ENCODE measurements at regions not wholly inside any gene's neighbourhood (a gene's known extent, or its start where the extent isn't known, plus 50 kb on each side); places are given as distances from the start of the nearest gene placed in this dataset.
"Not testable (repeated sequence)": the region's sequence is repeated elsewhere in the genome, so short reads cannot be mapped to it uniquely, and the experiment has no call there.

DNA sequence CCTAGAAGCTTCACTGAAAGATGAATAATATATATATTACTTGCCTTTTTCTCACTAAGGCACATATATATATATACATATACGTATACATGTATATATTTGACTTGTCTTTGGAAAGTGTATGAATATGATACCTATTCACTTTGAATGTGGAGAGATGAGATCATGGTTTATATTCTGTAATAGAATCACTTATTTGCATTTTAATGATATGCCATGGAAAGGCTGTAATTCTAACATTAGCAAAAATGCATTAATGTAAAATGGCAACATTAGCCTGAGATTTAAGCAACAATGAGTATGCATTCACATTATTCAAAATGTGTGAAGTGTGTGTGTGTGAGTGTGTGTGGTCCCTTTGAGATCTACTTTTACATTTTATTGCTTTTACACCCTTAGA lies 54.5 kb upstream of the PRKD1 start:
- in situ Hi-C loops (cut with HindIII; ENCODE audit: low sequenced_read_pairs) = no loop called here

GRCh38 chr14:29982993-29983392 lies 55.3 kb upstream of the PRKD1 start:
- in situ Hi-C loops (cut with HindIII; ENCODE audit: low sequenced_read_pairs) = no loop called here

- in situ Hi-C loops (cut with HindIII; ENCODE audit: low sequenced_read_pairs) = not testable (repeated sequence)
Measured at GRCh38 chr14:29990344-29990857, 62.8 kb upstream of the PRKD1 start.

DNA sequence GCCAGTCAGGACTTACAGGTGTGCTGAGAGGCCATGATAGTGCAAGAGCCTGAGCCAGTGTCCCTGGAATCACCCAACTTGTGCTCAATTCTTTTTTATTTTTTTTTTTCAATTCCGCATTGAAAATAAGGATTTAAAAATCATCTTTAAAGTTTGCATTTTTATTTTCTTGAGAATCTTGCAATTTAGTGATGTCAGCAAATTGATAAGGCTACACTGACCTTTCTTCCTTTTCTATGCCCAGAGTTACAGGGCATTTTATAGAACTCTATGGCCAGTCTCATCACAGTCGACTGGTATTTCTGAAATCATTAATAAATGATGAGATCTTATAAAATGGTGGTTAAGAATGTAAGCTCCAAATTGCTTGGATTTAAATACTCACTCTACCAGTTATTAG lies 63.3 kb upstream of the PRKD1 start:
- in situ Hi-C loops (cut with HindIII; ENCODE audit: low sequenced_read_pairs) = no loop called here

DNA sequence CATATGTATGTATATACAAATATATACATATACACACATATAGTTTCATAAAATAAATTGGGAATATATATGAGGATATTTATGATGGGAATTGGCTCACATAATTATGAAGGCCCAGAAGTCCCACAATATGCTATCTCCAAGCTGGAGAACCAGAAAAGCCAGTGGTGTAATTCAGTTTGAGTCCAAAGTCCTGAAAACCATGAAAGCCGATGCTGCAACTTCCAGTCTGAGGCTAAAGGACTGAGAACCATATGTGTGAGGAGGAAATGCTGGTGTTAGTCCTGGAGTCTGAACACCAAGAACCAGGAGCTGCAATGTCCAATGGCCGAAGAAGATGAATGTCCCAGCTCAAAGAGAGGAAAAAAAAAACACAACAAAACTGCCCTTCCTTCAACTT lies 65.5 kb upstream of the PRKD1 start:
- in situ Hi-C loops (cut with HindIII; ENCODE audit: low sequenced_read_pairs) = no loop called here

DNA sequence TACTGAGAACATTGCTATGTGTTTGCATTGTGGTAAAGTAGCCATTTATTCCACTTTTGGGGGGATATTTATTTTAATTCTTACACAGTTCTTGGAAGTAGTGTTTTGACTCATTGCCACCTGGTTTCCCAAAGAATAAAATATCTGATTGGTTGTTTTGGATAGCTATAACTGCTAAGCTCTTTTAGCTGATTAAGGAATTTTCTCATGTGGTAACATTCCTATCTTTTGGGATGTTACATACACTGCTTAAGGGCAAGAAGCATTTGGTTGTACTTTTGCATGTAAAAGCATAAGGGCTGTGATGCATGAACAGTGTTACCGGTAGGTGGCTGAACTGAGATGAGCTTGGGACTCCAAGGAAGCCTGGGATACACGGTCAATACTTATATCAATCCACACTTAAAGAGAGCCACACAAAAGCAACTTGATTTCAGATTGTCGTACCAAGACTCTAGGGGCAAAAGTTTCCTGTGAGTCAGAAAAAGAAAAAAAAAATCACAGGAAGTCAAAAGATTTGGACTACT lies 71.4 kb upstream of the PRKD1 start:
- in situ Hi-C loops (cut with HindIII; ENCODE audit: low sequenced_read_pairs) = no loop called here

GRCh38 chr14:30002859-30003258 lies 75.2 kb upstream of the PRKD1 start:
- in situ Hi-C loops (cut with HindIII; ENCODE audit: low sequenced_read_pairs) = no loop called here

- in situ Hi-C loops (cut with HindIII; ENCODE audit: low sequenced_read_pairs) = no loop called here
Measured at GRCh38 chr14:30005114-30005808, 77.6 kb upstream of the PRKD1 start.

GRCh38 chr14:30006695-30007094 lies 79.0 kb upstream of the PRKD1 start:
- in situ Hi-C loops (cut with HindIII; ENCODE audit: low sequenced_read_pairs) = no loop called here

DNA sequence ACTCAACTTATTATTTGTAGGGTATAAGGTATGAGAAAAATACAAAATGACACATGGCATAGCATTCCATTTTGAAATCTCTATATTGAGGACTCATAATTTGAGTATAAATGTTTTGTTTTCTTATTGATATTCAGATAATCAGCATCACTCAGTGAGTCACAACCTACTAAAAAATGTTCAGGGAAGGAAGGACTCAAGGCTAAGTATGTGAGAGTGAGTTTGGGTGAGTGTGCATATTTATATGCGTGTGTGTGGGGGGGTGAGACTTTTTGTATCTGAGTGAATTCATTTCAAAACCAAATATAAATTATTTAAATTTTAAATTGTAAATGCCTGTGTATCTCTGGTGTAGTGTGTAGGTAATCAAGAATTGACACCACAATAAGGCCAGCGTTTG lies 87.8 kb upstream of the PRKD1 start:
- in situ Hi-C loops (cut with HindIII; ENCODE audit: low sequenced_read_pairs) = no loop called here

DNA sequence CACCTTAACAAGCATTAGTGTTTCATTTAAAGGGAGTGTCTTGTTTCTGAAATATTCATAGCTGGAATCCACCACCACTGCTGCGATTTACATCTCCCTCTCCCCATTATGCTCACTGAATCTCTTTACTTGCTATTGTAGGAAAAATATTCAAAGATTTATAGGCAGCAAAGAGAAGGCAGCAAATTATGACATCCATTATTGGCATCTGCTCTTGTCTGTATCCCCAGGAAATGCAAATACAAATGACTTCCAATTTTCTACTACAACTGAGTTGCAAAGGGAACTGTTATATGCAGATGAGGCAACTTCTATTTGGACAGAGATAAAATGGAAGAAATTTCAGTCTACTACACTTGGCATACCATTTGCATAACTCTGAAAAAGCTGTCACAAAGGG lies 88.4 kb upstream of the PRKD1 start:
- in situ Hi-C loops (cut with HindIII; ENCODE audit: low sequenced_read_pairs) = no loop called here

DNA sequence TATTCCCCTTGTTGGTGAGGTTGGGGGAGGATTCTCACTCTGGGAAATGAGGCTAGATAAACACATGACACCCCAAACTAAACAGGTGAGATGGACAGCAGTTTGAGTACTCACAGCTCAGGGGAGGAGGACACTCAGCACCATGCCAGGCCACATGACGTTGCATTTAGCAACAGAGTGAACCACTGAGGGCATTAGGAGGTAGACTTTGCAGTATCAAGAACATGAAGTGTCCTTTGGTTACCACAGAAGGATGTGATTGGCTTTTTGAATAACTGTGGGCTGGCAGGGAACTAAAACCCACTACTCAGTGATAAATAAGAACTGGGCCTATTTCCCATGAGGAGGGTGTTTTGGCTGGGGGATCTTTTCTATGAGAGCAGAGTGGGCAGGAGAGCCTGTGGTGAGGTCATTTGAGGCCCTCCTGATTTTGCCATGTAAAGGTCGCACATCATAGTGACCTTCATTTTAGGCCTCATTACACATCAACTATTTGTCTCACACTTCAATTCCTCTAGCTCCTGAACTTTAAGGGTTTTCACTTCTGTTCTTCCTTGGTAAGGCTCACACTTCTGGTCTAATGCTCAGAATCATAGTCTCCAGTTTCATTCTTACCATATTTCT lies 89.8 kb upstream of the PRKD1 start:
- in situ Hi-C loops (cut with HindIII; ENCODE audit: low sequenced_read_pairs) = no loop called here

GRCh38 chr14:30020271-30020670 lies 92.6 kb upstream of the PRKD1 start:
- in situ Hi-C loops (cut with HindIII; ENCODE audit: low sequenced_read_pairs) = loop anchor here (5.0 kb wide), 1 partner anchor 37 kb away; no protein-coding TSS in a partner anchor

GRCh38 chr14:30020687-30021086 lies 93.0 kb upstream of the PRKD1 start:
- in situ Hi-C loops (cut with HindIII; ENCODE audit: low sequenced_read_pairs) = loop anchor here (5.0 kb wide), 1 partner anchor 37 kb away; no protein-coding TSS in a partner anchor

DNA sequence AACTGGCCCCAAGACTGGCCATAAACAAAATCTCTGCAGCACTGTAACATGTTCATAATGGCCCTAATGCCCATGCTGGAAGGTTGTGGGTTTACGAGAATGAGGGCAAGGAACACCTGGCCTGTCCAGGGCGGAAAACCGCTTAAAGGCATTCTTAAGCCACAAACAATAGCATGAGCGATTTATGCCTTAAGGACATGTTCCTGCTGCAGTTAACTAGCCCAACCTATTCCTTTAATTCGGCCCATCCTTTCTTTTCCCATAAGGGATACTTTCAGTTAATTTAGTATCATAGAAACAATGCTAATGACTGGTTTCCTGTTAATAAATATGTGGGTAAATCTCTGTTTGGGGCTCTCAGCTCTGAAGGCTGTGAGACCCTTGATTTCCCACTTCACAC lies 95.7 kb upstream of the PRKD1 start:
- in situ Hi-C loops (cut with HindIII; ENCODE audit: low sequenced_read_pairs) = loop anchor here (5.0 kb wide), 1 partner anchor 34 kb away; no protein-coding TSS in a partner anchor

- in situ Hi-C loops (cut with HindIII; ENCODE audit: low sequenced_read_pairs) = no loop called here
Measured at GRCh38 chr14:30034152-30034551, 106.5 kb upstream of the PRKD1 start.

GRCh38 chr14:30035361-30035760 lies 107.7 kb upstream of the PRKD1 start:
- in situ Hi-C loops (cut with HindIII; ENCODE audit: low sequenced_read_pairs) = no loop called here

DNA sequence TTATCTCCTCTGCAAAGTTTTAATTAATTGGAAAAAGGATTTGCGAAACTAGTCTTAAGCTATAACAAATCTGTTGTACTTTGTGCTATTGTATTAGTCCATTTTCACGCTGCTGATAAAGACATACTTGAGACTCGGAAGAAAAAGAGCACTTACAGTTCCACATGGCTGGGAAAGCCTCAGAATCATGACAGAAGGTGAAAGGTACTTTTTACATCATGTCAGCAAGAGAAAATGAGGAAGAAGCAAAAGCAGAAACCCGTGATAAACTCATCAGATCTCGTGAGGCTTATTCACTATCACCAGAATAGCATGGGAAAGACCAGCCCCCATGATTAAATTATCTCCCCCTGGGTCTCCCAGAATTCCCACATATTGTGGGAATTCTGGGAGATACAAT lies 118.1 kb upstream of the PRKD1 start:
- in situ Hi-C loops (cut with HindIII; ENCODE audit: low sequenced_read_pairs) = no loop called here

- in situ Hi-C loops (cut with HindIII; ENCODE audit: low sequenced_read_pairs) = no loop called here
Measured at GRCh38 chr14:30053103-30053502, 125.5 kb upstream of the PRKD1 start.

DNA sequence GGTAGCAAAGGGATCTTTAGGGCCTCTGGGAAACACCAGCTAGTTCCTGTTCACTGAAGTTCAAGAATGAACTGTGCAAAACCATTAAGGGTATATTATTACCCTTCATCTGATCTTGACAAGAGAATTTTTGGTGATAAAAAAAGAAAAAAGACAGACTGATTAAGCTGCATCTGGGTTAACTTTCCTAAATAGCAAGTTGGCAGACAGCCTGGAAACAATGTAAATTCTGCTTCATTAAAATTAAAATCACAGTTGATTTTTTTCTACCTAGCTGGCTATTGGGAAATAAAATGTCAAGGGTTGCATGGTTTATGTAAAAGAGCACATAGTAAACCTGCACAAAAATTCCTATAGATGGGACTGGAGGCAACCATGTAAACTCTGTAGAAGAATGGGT lies 126.6 kb upstream of the PRKD1 start:
- in situ Hi-C loops (cut with HindIII; ENCODE audit: low sequenced_read_pairs) = no loop called here

DNA sequence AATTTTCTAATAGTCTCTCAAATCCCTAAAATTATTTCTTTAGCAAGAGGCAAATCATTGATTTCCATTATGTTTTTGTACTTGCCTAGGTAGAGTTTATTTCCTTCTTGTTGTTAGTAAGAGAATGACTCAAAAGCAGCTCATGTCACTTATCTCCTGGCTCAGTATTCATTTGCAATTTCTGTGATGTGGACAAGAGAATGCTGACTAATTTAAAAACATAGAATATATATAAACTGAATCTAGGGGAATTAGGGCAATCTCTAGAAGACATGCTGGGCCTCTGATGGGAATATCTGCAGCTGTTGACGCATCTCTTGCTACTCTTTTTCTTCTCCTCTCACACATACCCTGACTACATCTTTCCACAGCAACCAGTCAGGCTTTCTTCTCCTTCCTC lies 130.8 kb upstream of the PRKD1 start:
- in situ Hi-C loops (cut with HindIII; ENCODE audit: low sequenced_read_pairs) = loop anchor here (5.0 kb wide), 1 partner anchor 36 kb away; no protein-coding TSS in a partner anchor

- in situ Hi-C loops (cut with HindIII; ENCODE audit: low sequenced_read_pairs) = no loop called here
Measured at GRCh38 chr14:30063746-30064145, 136.1 kb upstream of the PRKD1 start.
